ENCODE measurements at regions not wholly inside any gene's neighbourhood (a gene's known extent, or its start where the extent isn't known, plus 50 kb on each side); places are given as distances from the start of the nearest gene placed in this dataset.

- no peaks in the 10 kb centered on the region for H3K9me3 ChIP-seq
- H3K4me3 ChIP-seq: no peak overlapping the region
- no peak for ATAC-seq
- no peak for TF ChIP-seq CTCF (IDR thresholded peaks at IDR 0.05)
- no peaks in the 10 kb centered on the region for H3K4me1 ChIP-seq (ENCODE audit: low read depth)
- no peak for DNase-seq
- H3K36me3 ChIP-seq (ENCODE audit: low read depth): no peaks in the 10 kb centered on the region
- intact Hi-C loops (cut with DNase I, micrococcal nuclease): loop anchor here in 1 of 2 donors (10.0 kb wide), 1 partner anchor 232 kb away; no protein-coding TSS in a partner anchor
Measured at GRCh38 chr12:29082522-29082921, 66.6 kb upstream of the FAR2 start.

- intact Hi-C loops (cut with DNase I, micrococcal nuclease): loop anchor here in 1 of 2 donors (10.0 kb wide), 1 partner anchor 228 kb away; no protein-coding TSS in a partner anchor
- no peaks in the 10 kb centered on the region for H3K9me3 ChIP-seq
Measured at GRCh38 chr12:29086325-29087271, 62.5 kb upstream of the FAR2 start.

GRCh38 chr12:29088611-29089219, 60.4 kb upstream of the FAR2 start:
- intact Hi-C loops (cut with DNase I, micrococcal nuclease): loop anchor here in 1 of 2 donors (10.0 kb wide), 1 partner anchor 226 kb away; no protein-coding TSS in a partner anchor
- Histone ChIP-seq H3K36me3 (ENCODE audit: low read depth) (no peaks in the 10 kb centered on the region), H3K4me1 (ENCODE audit: low read depth) (no peaks in the 10 kb centered on the region), H3K9me3 (no peaks in the 10 kb centered on the region), H3K4me3 (no peak overlapping the region)
- DNase-seq (no peak), ATAC-seq (no peak)
- TF ChIP-seq CTCF (IDR thresholded peaks at IDR 0.05): peak; percentile 7

More at GRCh38 chr12:29086325-29087271, 62.5 kb upstream of the FAR2 start:
- DNase-seq: no peak
- Histone ChIP-seq H3K36me3 (ENCODE audit: low read depth) (no peaks in the 10 kb centered on the region), H3K4me1 (ENCODE audit: low read depth) (no peaks in the 10 kb centered on the region), H3K4me3 (no peak overlapping the region)
- no peak for ATAC-seq
- no peak for TF ChIP-seq CTCF (IDR thresholded peaks at IDR 0.05)

Measured in mucosa of descending colon (tissue), 3 donors.